ENCODE measurements at regions not wholly inside any gene's neighbourhood (a gene's known extent, or its start where the extent isn't known, plus 50 kb on each side); places are given as distances from the start of the nearest gene placed in this dataset.

DNA sequence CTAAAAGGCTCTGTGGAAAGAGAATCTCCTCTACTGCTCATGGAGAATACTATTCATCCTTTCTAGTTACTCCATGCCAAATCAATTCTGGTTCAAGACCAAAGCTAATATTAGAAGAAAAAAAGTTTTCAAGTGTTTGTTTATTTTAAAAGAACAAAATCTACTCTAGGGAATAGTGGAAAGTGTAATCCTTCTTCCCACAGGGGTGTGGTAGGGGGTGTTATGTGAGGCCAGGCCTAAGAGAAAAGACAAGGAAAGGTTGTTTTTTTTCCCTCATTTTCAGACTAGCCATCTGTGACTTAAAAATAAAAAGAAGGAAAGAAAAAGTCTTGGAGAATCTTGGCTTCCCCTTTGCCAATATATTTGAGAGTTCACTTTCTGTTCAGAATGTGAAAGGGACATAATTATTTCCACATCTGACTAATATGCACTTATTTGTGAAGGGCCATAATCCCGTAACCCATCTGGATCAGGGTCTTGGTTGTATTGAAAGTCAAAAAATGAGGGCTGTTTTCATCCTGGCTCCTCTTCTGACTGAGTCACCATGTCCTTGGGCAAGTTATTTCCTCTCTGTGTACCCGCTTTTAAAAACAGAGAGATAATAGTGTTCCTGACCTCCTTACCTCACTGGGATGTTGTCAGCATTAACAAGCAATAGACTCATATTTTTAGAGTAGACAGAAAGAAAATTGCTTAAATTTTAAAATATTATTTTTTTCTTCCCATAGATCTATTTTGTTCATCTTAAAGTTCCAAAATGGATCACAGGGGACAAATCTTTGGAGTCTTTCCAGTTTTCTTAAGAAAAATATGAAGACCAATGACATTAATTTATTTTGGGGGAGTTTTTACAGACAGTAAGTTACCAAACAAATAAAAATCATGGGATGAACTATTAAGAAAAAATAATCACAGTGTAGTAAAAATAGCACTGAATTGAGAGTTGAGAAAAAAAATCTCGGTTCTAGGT lies 233.7 kb downstream of the IBTK start:
- H3K79me1 ChIP-seq (ENCODE audit: low read depth, low read length), result no peaks in the 10 kb centered on the region
- H3K36me3 ChIP-seq (ENCODE audit: control insufficient read depth in 2 of 4, insufficient read depth in 4 of 4, low read length in 3 of 4), result no peaks in the 10 kb centered on the region
- no peak for FAIRE-seq
- H4K20me1 ChIP-seq (replicated peaks in 1 of 2; ENCODE audit: control insufficient read depth in 1 of 2, insufficient read depth in 2 of 2, low read length in 2 of 2), result no peaks in the 10 kb centered on the region
- H3K79me2 ChIP-seq (ENCODE audit: control insufficient read depth in 1 of 2, insufficient read depth in 2 of 2, low read length in 2 of 2), result no peaks in the 10 kb centered on the region
- TF ChIP-seq CHD1 (IDR thresholded peaks at IDR 0.05; ENCODE audit: low read depth, low read length) (no peak), SIN3A (conservative IDR thresholded peaks at IDR 0.05 in 1 of 2, IDR thresholded peaks at IDR 0.05 in 1 of 2; ENCODE audit: low read depth in 1 of 2, low read length in 2 of 2) (no peak), CEBPB (IDR thresholded peaks at IDR 0.05; ENCODE audit: low read depth, low read length) (no peak), SP1 (IDR thresholded peaks at IDR 0.05; ENCODE audit: low read depth, low read length) (no peak), POLR2AphosphoS5 (IDR thresholded peaks at IDR 0.05; ENCODE audit: low read depth, low read length) (no peak), TBP (IDR thresholded peaks at IDR 0.05; ENCODE audit: low read depth, low read length) (no peak), TCF12 (IDR thresholded peaks at IDR 0.05; ENCODE audit: low read depth, low read length) (no peak), JUN (IDR thresholded peaks at IDR 0.05; ENCODE audit: low read depth, low read length) (no peak), SIX5 (IDR thresholded peaks at IDR 0.05; ENCODE audit: low read depth, low read length) (no peak), EZH2 (IDR thresholded peaks at IDR 0.05; ENCODE audit: low read depth, low read length, severe bottlenecking) (no peak)
- POLR2A ChIA-PET (ENCODE audit: partially characterized antibody), result no interaction called here
- no peak overlapping the region for H3K4ac ChIP-seq (replicated peaks; ENCODE audit: insufficient read length, low read depth, low read length)
- H2BK12ac ChIP-seq (ENCODE audit: low read depth, low read length), result no peak overlapping the region
- H3K56ac ChIP-seq (replicated peaks; ENCODE audit: insufficient read length, low read depth, low read length), result no peak overlapping the region
- peaks cover 0 to 4% (median 2%) of the 10 kb centered on the region in 4 experiments; a peak in 2 of 7 replicates for H3K4me1 ChIP-seq (replicated peaks in 1 of 4; ENCODE audit: control insufficient read depth in 3 of 4, insufficient read depth in 4 of 4, low read length in 3 of 4)
- H3K23ac ChIP-seq (ENCODE audit: insufficient read length), result no peak overlapping the region
- H3K9ac ChIP-seq (replicated peaks in 1 of 4; ENCODE audit: extremely low read depth in 1 of 4, low read depth in 3 of 4, low read length in 3 of 4), result no peak overlapping the region
- H2AK5ac ChIP-seq (ENCODE audit: low read depth, low read length), result no peak overlapping the region
- no peak overlapping the region for H2BK20ac ChIP-seq (ENCODE audit: low read length)
- H3K4me2 ChIP-seq (ENCODE audit: insufficient read depth in 1 of 2, low read depth in 2 of 2, low read length in 2 of 2), result no peak overlapping the region
- no peak overlapping the region for H2BK15ac ChIP-seq (ENCODE audit: low read length)
- WGBS, 2 experiments (ENCODE audit: extremely low coverage in 1 of 2, insufficient coverage in 1 of 2, insufficient read length in 1 of 2, insufficient replicate concordance in 2 of 2, low coverage in 1 of 2, low lambda C conversion rate in 2 of 2, missing lambda C conversion rate in 1 of 2), result 94% methylated on average over 3 of the region's 3 CpGs; no CpG with 5 or more reads in 1 of the 2 experiments
- H3K27ac ChIP-seq (ENCODE audit: low read depth, low read length), result no peak overlapping the region
- H3K14ac ChIP-seq (ENCODE audit: insufficient read length), result no peak overlapping the region
- no peak overlapping the region for H4K8ac ChIP-seq (ENCODE audit: extremely low read depth, insufficient read depth, low read length)
- no peak overlapping the region for H2BK120ac ChIP-seq (replicated peaks; ENCODE audit: low read depth, low read length)
- no peak overlapping the region for H2BK5ac ChIP-seq (ENCODE audit: low read depth, low read length)
- CTCF ChIA-PET (ENCODE audit: partially characterized antibody), result interaction anchor here (1.3 kb wide), 1 partner anchor 8 kb away, joined by 4 read pairs; no protein-coding TSS in a partner anchor
- no peaks in the 10 kb centered on the region for H3K23me2 ChIP-seq (ENCODE audit: low read depth, low read length)
- H3K4me3 ChIP-seq (ENCODE audit: extremely low read depth in 1 of 4, insufficient read depth in 2 of 4, low read depth in 3 of 4, low read length in 4 of 4), result no peak overlapping the region
- no peaks in the 10 kb centered on the region for H3K27me3 ChIP-seq (replicated peaks in 1 of 4; ENCODE audit: control insufficient read depth in 3 of 4, extremely low read depth in 1 of 4, insufficient read depth in 3 of 4, low read length in 3 of 4)
- no peak for DNase-seq (ENCODE audit: low read depth in 1 of 2, low spot score in 2 of 2)
- H2AFZ ChIP-seq (ENCODE audit: low read length), result no peak overlapping the region
- H4K91ac ChIP-seq (replicated peaks; ENCODE audit: insufficient read length, low read length), result no peak overlapping the region
- no peak overlapping the region for H3K18ac ChIP-seq (ENCODE audit: extremely low read depth, low read length)
- H4K5ac ChIP-seq (ENCODE audit: insufficient read length, low read depth, low read length), result no peak overlapping the region
- 0 out of 4 replicates have a peak, but pooled peaks cover 0 to 5% of the 10 kb centered on the region in 2 experiments for H3K9me3 ChIP-seq (ENCODE audit: insufficient read depth in 2 of 2, low read depth in 1 of 2, low read length in 1 of 2)

Measured in H1 (cell line).